ENCODE measurements at regions not wholly inside any gene's neighbourhood (a gene's known extent, or its start where the extent isn't known, plus 50 kb on each side); places are given as distances from the start of the nearest gene placed in this dataset.
"Not testable (repeated sequence)": the region's sequence is repeated elsewhere in the genome, so short reads cannot be mapped to it uniquely, and the experiment has no call there.

- no peak for DNase-seq
Observed at GRCh38 chr5:83001796-83002381, 75.3 kb downstream of the TMEM167A start.

GRCh38 chr5:83000922-83001321 lies 76.3 kb downstream of the TMEM167A start:
- DNase-seq: no peak

GRCh38 chr5:83000428-83000827 lies 76.8 kb downstream of the TMEM167A start:
- no peak for DNase-seq

GRCh38 chr5:82993416-82993815 lies 83.8 kb downstream of the TMEM167A start:
- DNase-seq: no peak

- DNase-seq: no peak
Observed at GRCh38 chr5:82992646-82993045, 84.5 kb downstream of the TMEM167A start.

- no peak for DNase-seq
Observed at GRCh38 chr5:82991678-82992323, 85.4 kb downstream of the TMEM167A start.

GRCh38 chr5:82991059-82991458 lies 86.1 kb downstream of the TMEM167A start:
- no peak for DNase-seq

GRCh38 chr5:82987188-82987587 lies 90.0 kb downstream of the TMEM167A start:
- DNase-seq: no peak

GRCh38 chr5:82986404-82986803 lies 90.8 kb downstream of the TMEM167A start:
- DNase-seq: no peak

GRCh38 chr5:82985763-82986162 lies 91.4 kb downstream of the TMEM167A start:
- DNase-seq: no peak

GRCh38 chr5:82984786-82985735 lies 92.1 kb downstream of the TMEM167A start:
- DNase-seq: no peak

- no peak for DNase-seq
Observed at GRCh38 chr5:82982846-82983245, 94.3 kb downstream of the TMEM167A start.

- not testable (repeated sequence) for DNase-seq
Observed at GRCh38 chr5:82976887-82977286, 100.3 kb downstream of the TMEM167A start.

GRCh38 chr5:82975812-82976211 lies 101.4 kb downstream of the TMEM167A start:
- DNase-seq: no peak

GRCh38 chr5:82975396-82975795 lies 101.8 kb downstream of the TMEM167A start:
- DNase-seq: peak; percentile 24

- not testable (repeated sequence) for DNase-seq
Observed at GRCh38 chr5:82974346-82974745, 102.8 kb downstream of the TMEM167A start.

GRCh38 chr5:82971901-82972300 lies 105.3 kb downstream of the TMEM167A start:
- DNase-seq: no peak

GRCh38 chr5:82971034-82971806 lies 106.0 kb downstream of the TMEM167A start:
- DNase-seq: not testable (repeated sequence)

- peak; percentile 34 for DNase-seq
Observed at GRCh38 chr5:82969221-82969976, 107.8 kb downstream of the TMEM167A start.

- no peak for DNase-seq
Observed at GRCh38 chr5:82967072-82967471, 110.1 kb downstream of the TMEM167A start.

GRCh38 chr5:82959466-82959865 lies 117.7 kb downstream of the TMEM167A start:
- DNase-seq: no peak

- no peak for DNase-seq
Observed at GRCh38 chr5:82956600-82956999, 120.6 kb downstream of the TMEM167A start.

Data from stimulated activated CD8-positive, alpha-beta memory T cell treated with anti-CD3 and anti-CD28 coated beads, Interleukin-4, amount 100 ng/mL, for 48 hours (primary cell).